DMS53 (cell line): ENCODE measurements at regions not wholly inside any gene's neighbourhood (a gene's known extent, or its start where the extent isn't known, plus 50 kb on each side); places are given as distances from the start of the nearest gene placed in this dataset.
A peak's percentile ranks its signal among the peaks of the same experiment; 100 is the strongest.

Experiments
- DNase-seq: peaks from one replicate; lab custom pipeline; 2025; lab: John Stamatoyannopoulos, UW

DNA sequence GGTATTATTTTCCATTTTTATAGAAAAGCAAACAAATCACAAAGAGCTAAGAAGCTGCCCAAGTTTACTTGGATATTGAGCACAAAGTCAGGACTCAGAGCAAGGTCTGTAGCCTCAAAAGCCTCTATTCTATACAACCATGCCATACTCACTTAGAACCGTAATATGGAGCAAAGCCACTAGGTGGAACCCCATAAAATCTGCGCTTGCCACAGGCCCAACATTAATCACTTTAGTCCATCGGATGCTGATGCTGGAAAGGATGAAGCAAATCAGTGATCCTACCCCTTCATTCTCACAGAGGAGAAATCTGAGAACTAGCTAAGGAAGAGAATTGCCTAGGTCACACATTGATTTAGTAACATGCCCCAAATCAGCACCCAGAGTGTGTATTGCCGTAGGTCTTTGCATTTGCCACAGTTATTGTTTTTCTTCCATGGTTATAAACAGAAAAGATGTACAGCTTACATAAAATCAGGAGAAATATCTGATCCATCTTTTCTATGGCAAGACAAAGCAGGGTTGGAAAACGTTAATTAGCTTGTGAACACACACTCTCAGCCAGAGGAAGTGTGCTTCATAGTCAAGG lies 56.7 kb upstream of the RAB38 start:
- DNase-seq: peak; percentile 71

GRCh38 chr11:88229303-88229702 lies 54.1 kb upstream of the RAB38 start:
- DNase-seq: no peak
